ENCODE measurements at regions not wholly inside any gene's neighbourhood (a gene's known extent, or its start where the extent isn't known, plus 50 kb on each side); places are given as distances from the start of the nearest gene placed in this dataset.

DNA sequence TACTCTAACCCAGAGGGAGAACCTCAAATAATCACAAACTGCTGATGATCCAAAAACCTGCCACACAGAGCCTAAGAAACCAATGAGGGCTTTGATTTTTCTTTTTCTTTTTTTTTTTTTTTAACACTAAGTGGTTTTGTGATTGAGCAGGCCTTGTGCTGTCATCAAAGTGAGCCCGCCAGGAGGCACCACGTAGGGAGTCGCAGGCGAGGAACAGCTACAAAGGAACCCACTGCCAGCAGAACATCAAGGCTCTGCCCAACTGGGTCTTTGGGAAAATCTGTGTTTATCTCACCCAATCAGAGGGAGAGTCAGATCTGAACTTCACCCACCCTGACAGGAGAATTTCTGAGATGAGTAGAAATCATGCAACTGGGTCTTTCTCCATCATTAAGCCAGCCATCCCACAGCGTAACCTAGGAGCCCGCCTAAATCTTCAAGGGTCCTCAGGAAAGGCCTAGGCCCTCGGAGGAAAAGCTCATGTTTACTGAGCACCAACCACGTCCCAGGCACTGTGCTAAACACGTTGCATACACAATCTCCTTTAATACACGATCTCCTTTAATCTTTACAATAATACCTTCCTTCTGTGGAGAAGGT is 126.9 kb upstream of the FSTL4 start:
- TF ChIP-seq POLR2AphosphoS5 (IDR thresholded peaks at IDR 0.05; ENCODE audit: borderline replicate concordance, low read depth, low read length) (no peak), EZH2 (IDR thresholded peaks at IDR 0.05) (no peak)
